ENCODE measurements at regions not wholly inside any gene's neighbourhood (a gene's known extent, or its start where the extent isn't known, plus 50 kb on each side); places are given as distances from the start of the nearest gene placed in this dataset.

GRCh38 chr10:4742217-4742616 lies 83.8 kb upstream of the AKR1E2 start:
- TF ChIP-seq TAF1 (IDR thresholded peaks at IDR 0.05; ENCODE audit: borderline replicate concordance, low read depth, low read length) (no peak), POLR2A (IDR thresholded peaks at IDR 0.05; ENCODE audit: low read depth, low read length) (no peak)

Measured in GM12892 (cell line).